OCI-LY3 (cell line): ENCODE measurements at regions not wholly inside any gene's neighbourhood (a gene's known extent, or its start where the extent isn't known, plus 50 kb on each side); places are given as distances from the start of the nearest gene placed in this dataset.

Experiments
- H2AFZ ChIP-seq: fragments of 200-600, 300-600 bp; shearing (Covaris generic); 2 replicates; pipeline ENCODE4 v1.6.0; 2014; ENCODE audit warnings: antibody characterized with exemption, low read depth, low read length
- H3K27ac ChIP-seq: fragments of 200-600, 300-600 bp; sonication (generic); 2 replicates; pipeline ENCODE4 v1.5.1; 2014; ENCODE audit warnings: mild to moderate bottlenecking, low read length, moderate library complexity, mixed read lengths
- H3K27me3 ChIP-seq: fragments of 200-600, 300-600 bp; sonication (generic); 2 replicates; pipeline ENCODE4 v1.6.1; 2014; ENCODE audit warnings: low read depth, low read length, mixed read lengths
- H3K36me3 ChIP-seq: fragments of 200-600, 300-600 bp; sonication (generic); replicated peaks from 2 replicates; pipeline ENCODE3; 2014; ENCODE audit warnings: low read depth, low read length, mixed read lengths
- H3K4me1 ChIP-seq: fragments of 300-600, 200-600 bp; sonication (generic); 2 replicates; pipeline ENCODE4 v1.6.1; 2014; ENCODE audit warnings: low read length, mixed read lengths
- H3K4me2 ChIP-seq: fragments of 200-600, 300-600 bp; sonication (generic); 2 replicates; pipeline ENCODE4 v1.6.1; 2014; ENCODE audit warnings: low read length, mixed read lengths
- H3K4me3 ChIP-seq: fragments of 300-600, 200-600 bp; sonication (generic); 2 replicates; pipeline ENCODE4 v1.5.1; 2014; ENCODE audit warnings: antibody characterized with exemption, mild to moderate bottlenecking, low read length, moderate library complexity
- H3K79me2 ChIP-seq: fragments of 300-600, 200-600 bp; shearing (Covaris generic); 2 replicates; pipeline ENCODE4 v1.6.1; 2014; ENCODE audit warnings: mild to moderate bottlenecking, low read length, mixed read lengths
- H3K9ac ChIP-seq: fragments of 300-600, 200-600 bp; shearing (Covaris generic); 2 replicates; pipeline ENCODE4 v1.6.0; 2014; ENCODE audit warnings: mild to moderate bottlenecking, low read length, moderate library complexity
- H3K9me3 ChIP-seq: fragments of 200-600, 300-600 bp; shearing (Covaris generic); 2 replicates; pipeline ENCODE4 v1.6.1; 2014; ENCODE audit warnings: low read length, mixed read lengths; ENCODE audit not compliant: insufficient read depth
- H4K20me1 ChIP-seq: fragments of 200-600, 300-600 bp; sonication (generic); 2 replicates; pipeline ENCODE4 v1.6.1; 2016; ENCODE audit warnings: low read length, mixed read lengths; ENCODE audit not compliant: insufficient read depth
- EZH2phosphoT487 ChIP-seq: fragments of 200-600 bp; shearing (Covaris generic); IDR thresholded peaks from 2 replicates; pipeline ENCODE4 v1.6.1; 2018; ENCODE audit warnings: antibody characterized with exemption, mixed run types, low read depth
- TF ChIP-seq, protein P1 (sequence below): fragments of 200-600, 300-600 bp; sonication (generic); IDR thresholded peaks from 2 replicates; pipeline ENCODE4 v1.5.1; 2014; ENCODE audit warnings: antibody characterized with exemption, low read length, low read depth

DNA sequence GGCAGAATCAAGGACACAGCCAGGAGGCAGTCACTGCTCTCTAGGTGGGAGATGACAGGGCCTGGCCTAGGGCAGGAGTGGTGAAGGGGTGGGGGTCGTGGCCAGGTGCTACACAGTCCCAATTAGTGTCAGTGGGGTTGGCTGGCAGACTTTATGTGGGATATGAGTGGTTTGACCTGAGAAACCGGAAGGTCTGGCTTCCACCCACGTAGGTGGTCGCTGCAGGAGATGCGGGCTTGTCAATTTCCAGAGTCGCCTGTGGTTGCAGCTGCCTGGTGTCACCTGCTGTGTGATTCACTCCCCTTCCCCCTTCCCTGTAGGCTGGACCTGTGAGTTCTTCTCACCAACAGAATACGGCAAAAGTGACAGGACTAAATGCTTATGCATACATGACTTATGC lies 124.3 kb downstream of the KLF6 start:
- Histone ChIP-seq H3K4me2 (no peak overlapping the region), H3K9me3 (no peaks in the 10 kb centered on the region), H3K36me3 (no peaks in the 10 kb centered on the region), H3K27ac (no peak overlapping the region), H3K79me2 (no peaks in the 10 kb centered on the region), H3K4me1 (peaks cover 5% of the 10 kb centered on the region), H2AFZ (no peak overlapping the region), H3K27me3 (no peaks in the 10 kb centered on the region), H3K4me3 (no peak overlapping the region), H4K20me1 (no peaks in the 10 kb centered on the region), H3K9ac (no peak overlapping the region)
- TF ChIP-seq, protein P1, sequence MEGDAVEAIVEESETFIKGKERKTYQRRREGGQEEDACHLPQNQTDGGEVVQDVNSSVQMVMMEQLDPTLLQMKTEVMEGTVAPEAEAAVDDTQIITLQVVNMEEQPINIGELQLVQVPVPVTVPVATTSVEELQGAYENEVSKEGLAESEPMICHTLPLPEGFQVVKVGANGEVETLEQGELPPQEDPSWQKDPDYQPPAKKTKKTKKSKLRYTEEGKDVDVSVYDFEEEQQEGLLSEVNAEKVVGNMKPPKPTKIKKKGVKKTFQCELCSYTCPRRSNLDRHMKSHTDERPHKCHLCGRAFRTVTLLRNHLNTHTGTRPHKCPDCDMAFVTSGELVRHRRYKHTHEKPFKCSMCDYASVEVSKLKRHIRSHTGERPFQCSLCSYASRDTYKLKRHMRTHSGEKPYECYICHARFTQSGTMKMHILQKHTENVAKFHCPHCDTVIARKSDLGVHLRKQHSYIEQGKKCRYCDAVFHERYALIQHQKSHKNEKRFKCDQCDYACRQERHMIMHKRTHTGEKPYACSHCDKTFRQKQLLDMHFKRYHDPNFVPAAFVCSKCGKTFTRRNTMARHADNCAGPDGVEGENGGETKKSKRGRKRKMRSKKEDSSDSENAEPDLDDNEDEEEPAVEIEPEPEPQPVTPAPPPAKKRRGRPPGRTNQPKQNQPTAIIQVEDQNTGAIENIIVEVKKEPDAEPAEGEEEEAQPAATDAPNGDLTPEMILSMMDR, result no peak
- no peak for TF ChIP-seq EZH2phosphoT487

DNA sequence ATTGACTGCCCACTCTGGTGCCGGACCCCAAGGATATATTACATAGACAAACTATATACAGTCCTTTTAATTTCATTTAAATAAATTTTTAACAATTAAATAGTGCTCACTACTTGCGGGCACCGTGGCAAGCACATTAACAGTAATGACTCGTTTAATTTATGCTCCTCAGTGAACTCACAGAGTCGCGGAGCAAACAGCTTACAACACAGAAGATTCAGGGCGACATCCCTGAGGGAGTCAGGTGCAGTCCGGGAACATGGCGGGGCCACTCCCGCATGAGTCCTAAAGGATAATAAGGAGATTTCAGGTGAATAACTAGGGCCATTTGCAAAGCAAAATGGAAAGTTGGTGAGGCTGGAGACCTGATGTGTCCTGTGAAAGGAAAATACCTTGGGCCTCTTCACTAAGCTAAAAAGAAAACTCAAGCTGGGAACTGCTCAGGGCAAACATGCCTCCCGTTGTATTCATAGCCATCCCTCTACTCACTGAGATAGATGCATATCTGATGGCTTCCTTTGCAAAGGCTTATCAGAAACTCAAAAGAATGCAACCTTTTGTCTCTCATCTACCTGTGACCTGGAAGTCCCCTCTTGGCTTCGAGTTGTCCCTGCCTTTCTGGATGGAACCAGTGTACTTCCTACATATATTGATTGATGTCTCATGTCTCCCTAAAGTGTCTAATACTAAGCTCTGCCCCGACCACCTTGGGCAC lies 125.6 kb downstream of the KLF6 start:
- Histone ChIP-seq H2AFZ (no peak overlapping the region), H3K36me3 (no peaks in the 10 kb centered on the region), H3K27me3 (no peaks in the 10 kb centered on the region), H3K4me1 (peaks cover 18% of the 10 kb centered on the region), H4K20me1 (no peaks in the 10 kb centered on the region), H3K4me3 (no peak overlapping the region), H3K9me3 (no peaks in the 10 kb centered on the region), H3K9ac (no peak overlapping the region), H3K4me2 (no peak overlapping the region), H3K27ac (no peak overlapping the region), H3K79me2 (no peaks in the 10 kb centered on the region)
- TF ChIP-seq, protein P1, result no peak
- no peak for TF ChIP-seq EZH2phosphoT487

DNA sequence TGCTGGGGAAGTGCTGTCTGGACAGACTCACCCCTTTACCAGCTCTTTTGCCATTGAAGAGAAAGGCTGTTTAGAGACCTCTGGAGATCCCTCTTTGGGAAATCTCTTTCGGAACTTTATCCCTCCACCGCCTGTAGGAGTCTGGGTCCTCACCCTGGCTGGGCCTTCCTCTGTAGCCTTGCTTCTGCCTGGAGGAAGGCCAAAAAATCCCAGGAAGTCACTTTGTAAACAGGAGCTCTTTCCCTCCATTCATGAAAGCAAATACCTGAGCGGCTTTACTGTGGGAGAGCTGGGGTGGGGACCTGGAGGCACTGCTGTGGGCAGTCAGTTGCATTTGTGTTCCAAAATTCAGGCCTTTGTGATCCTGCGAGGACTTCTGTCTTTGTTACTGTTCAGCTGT lies 126.2 kb downstream of the KLF6 start:
- H3K27me3 ChIP-seq, result no peaks in the 10 kb centered on the region
- H4K20me1 ChIP-seq, result no peaks in the 10 kb centered on the region
- H3K4me1 ChIP-seq, result peaks cover 18% of the 10 kb centered on the region
- no peak for TF ChIP-seq EZH2phosphoT487
- TF ChIP-seq, protein P1, result no peak
- no peaks in the 10 kb centered on the region for H3K79me2 ChIP-seq
- no peak overlapping the region for H3K9ac ChIP-seq
- no peak overlapping the region for H3K4me2 ChIP-seq
- H3K9me3 ChIP-seq, result no peaks in the 10 kb centered on the region
- H2AFZ ChIP-seq, result no peak overlapping the region
- no peak overlapping the region for H3K4me3 ChIP-seq
- H3K27ac ChIP-seq, result no peak overlapping the region
- H3K36me3 ChIP-seq, result no peaks in the 10 kb centered on the region

DNA sequence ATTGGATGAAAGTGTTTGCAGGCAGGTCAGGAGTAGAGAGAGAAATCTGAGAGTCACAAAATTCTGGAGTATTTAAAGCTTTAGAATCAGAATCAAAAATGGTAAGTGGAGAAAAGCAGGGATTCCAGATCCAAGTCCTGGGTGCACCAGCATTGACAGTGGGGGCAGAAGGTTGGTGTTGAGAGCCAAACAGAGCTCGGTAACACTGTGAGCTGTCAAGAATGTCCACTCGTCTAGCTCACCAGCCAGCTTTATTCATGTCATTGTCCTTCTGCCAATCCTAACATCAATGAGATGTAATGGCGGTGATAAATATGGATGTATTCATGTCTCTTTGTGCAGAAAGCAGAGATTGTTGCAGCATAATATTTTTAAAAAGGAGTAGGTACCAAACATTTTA lies 128.8 kb downstream of the KLF6 start:
- Histone ChIP-seq H3K36me3 (no peaks in the 10 kb centered on the region), H3K27ac (no peak overlapping the region), H3K79me2 (no peaks in the 10 kb centered on the region), H3K4me1 (peaks cover 18% of the 10 kb centered on the region), H3K9ac (no peak overlapping the region), H3K4me2 (no peak overlapping the region), H2AFZ (no peak overlapping the region), H4K20me1 (no peaks in the 10 kb centered on the region), H3K4me3 (no peak overlapping the region), H3K27me3 (no peaks in the 10 kb centered on the region), H3K9me3 (no peaks in the 10 kb centered on the region)
- TF ChIP-seq, protein P1, result no peak
- TF ChIP-seq EZH2phosphoT487, result no peak
